RWPE1 (cell line): ENCODE measurements at regions not wholly inside any gene's neighbourhood (a gene's known extent, or its start where the extent isn't known, plus 50 kb on each side); places are given as distances from the start of the nearest gene placed in this dataset.

ENCODE experiments used
- CTCF ChIA-PET: fragments of 350-600 bp; sonication (Branson Sonifier 250); formaldehyde crosslinking; extraction: SDS; loops from one replicate; lab custom pipeline; 2021; lab: Yijun Ruan, JAX
- POLR2A ChIA-PET: fragments of 400-600 bp; formaldehyde crosslinking; extraction: SDS; loops from one replicate; lab custom pipeline; 2020; ENCODE audit warnings: antibody characterized with exemption; ENCODE audit not compliant: low non-redundant PET; lab: Yijun Ruan, JAX
- DNase-seq: peaks from one replicate; pipeline ENCODE4 v3.0.0; 2012; ENCODE audit warnings: low spot score
- H3K27ac ChIP-seq: fragments of 450-650 bp; 2 replicates; pipeline ENCODE4 v1.5.1; 2017
- CTCF ChIP-seq: fragments of 450-650 bp; conservative IDR thresholded peaks from 2 replicates; pipeline ENCODE4 v1.5.1; 2017; ENCODE audit warnings: low read depth, mild to moderate bottlenecking

- ChIA-PET POLR2A (no interaction called here), CTCF (interaction anchor here (0.7 kb wide), 1 partner anchor 45 kb away, joined by 3 read pairs; no protein-coding TSS in a partner anchor)
- peak; percentile 52 for DNase-seq
- H3K27ac ChIP-seq: no peak overlapping the region
- peak; percentile 68 for TF ChIP-seq CTCF
Observed at GRCh38 chr6:78611886-78612480, 255.4 kb upstream of the IRAK1BP1 start.

- ChIA-PET POLR2A (no interaction called here), CTCF (no interaction called here)
- no peak for TF ChIP-seq CTCF
Observed at GRCh38 chr6:78614961-78615360, 252.4 kb upstream of the IRAK1BP1 start.

GRCh38 chr6:78615430-78615904 is 251.9 kb upstream of the IRAK1BP1 start:
- TF ChIP-seq CTCF: no peak
- no peak for DNase-seq
- ChIA-PET POLR2A (no interaction called here), CTCF (no interaction called here)
- H3K27ac ChIP-seq: no peak overlapping the region

More at GRCh38 chr6:78614961-78615360, 252.4 kb upstream of the IRAK1BP1 start:
- no peak overlapping the region for H3K27ac ChIP-seq
- no peak for DNase-seq

- CTCF ChIA-PET: no interaction called here
- no peak overlapping the region for H3K27ac ChIP-seq
- POLR2A ChIA-PET: no interaction called here
- no peak for TF ChIP-seq CTCF
- DNase-seq: no peak
Observed at GRCh38 chr6:78618970-78619369, 248.4 kb upstream of the IRAK1BP1 start.

- no peak overlapping the region for H3K27ac ChIP-seq
- no peak for TF ChIP-seq CTCF
- CTCF ChIA-PET: no interaction called here
- POLR2A ChIA-PET: no interaction called here
- no peak for DNase-seq
Observed at GRCh38 chr6:78623554-78623953, 243.8 kb upstream of the IRAK1BP1 start.

GRCh38 chr6:78629154-78629721 is 238.1 kb upstream of the IRAK1BP1 start:
- ChIA-PET POLR2A (no interaction called here), CTCF (no interaction called here)
- DNase-seq: no peak
- no peak for TF ChIP-seq CTCF
- H3K27ac ChIP-seq: no peak overlapping the region
